ENCODE measurements at regions not wholly inside any gene's neighbourhood (a gene's known extent, or its start where the extent isn't known, plus 50 kb on each side); places are given as distances from the start of the nearest gene placed in this dataset.
"Not testable (repeated sequence)": the region's sequence is repeated elsewhere in the genome, so short reads cannot be mapped to it uniquely, and the experiment has no call there.

GRCh38 chrX:79026742-79027141, 81.6 kb downstream of the P2RY10 start:
- H3K9me2 ChIP-seq (replicated peaks; ENCODE audit: low read length); DNase-seq; H3F3A ChIP-seq (ENCODE audit: low read length, unreplicated experiment); H3K27ac ChIP-seq (ENCODE audit: low read length); ATAC-seq; BruUV-seq (replicated peaks); H3K4me1 ChIP-seq (ENCODE audit: insufficient read depth, low read length); POLR2A ChIA-PET (ENCODE audit: unreplicated experiment); CTCF ChIA-PET; H4K20me1 ChIP-seq (ENCODE audit: low read length); H3K9me3 ChIP-seq (ENCODE audit: low read length); H3K4me2 ChIP-seq (ENCODE audit: low read length); H3K79me2 ChIP-seq (ENCODE audit: low read length); H2AFZ ChIP-seq (ENCODE audit: low read length); H3K9ac ChIP-seq (ENCODE audit: low read length); H3K36me3 ChIP-seq (ENCODE audit: low read depth, low read length); H3K4me3 ChIP-seq (ENCODE audit: low read length); H3K27me3 ChIP-seq (ENCODE audit: low read length); intact Hi-C loops (cut with micrococcal nuclease): not testable (repeated sequence)

- no peaks in the 10 kb centered on the region for H3K9me2 ChIP-seq (replicated peaks; ENCODE audit: low read length)
- TF ChIP-seq EZH2 (IDR thresholded peaks at IDR 0.05; ENCODE audit: low read length, unreplicated experiment) (no peak), EZH2phosphoT487 (IDR thresholded peaks at IDR 0.05; ENCODE audit: borderline replicate concordance, low read length) (no peak), CTCF (conservative IDR thresholded peaks at IDR 0.05; ENCODE audit: low read depth, low read length) (no peak)
- H3K27ac ChIP-seq (ENCODE audit: low read length): no peak overlapping the region
- DNase-seq: no peak
- no peaks in the 10 kb centered on the region for H3K9me3 ChIP-seq (ENCODE audit: low read length)
- no peak overlapping the region for H3K4me3 ChIP-seq (ENCODE audit: low read length)
- POLR2A ChIA-PET (ENCODE audit: unreplicated experiment): no interaction called here
- BruUV-seq (replicated peaks): no TSS peak
- H3F3A ChIP-seq (ENCODE audit: low read length, unreplicated experiment): no peaks in the 10 kb centered on the region
- no peaks in the 10 kb centered on the region for H4K20me1 ChIP-seq (ENCODE audit: low read length)
- no peaks in the 10 kb centered on the region for H3K79me2 ChIP-seq (ENCODE audit: low read length)
- no peak overlapping the region for H3K9ac ChIP-seq (ENCODE audit: low read length)
- no peak overlapping the region for H3K4me2 ChIP-seq (ENCODE audit: low read length)
- intact Hi-C loops (cut with micrococcal nuclease): no loop called here
- H3K27me3 ChIP-seq (ENCODE audit: low read length): no peaks in the 10 kb centered on the region
- no peaks in the 10 kb centered on the region for H3K36me3 ChIP-seq (ENCODE audit: low read depth, low read length)
- CTCF ChIA-PET: no interaction called here
- H2AFZ ChIP-seq (ENCODE audit: low read length): no peak overlapping the region
- H3K4me1 ChIP-seq (ENCODE audit: insufficient read depth, low read length): no peaks in the 10 kb centered on the region
- ATAC-seq: no peak
Measured at GRCh38 chrX:79035421-79035820, 90.2 kb downstream of the P2RY10 start.

- no peak for DNase-seq
- POLR2A ChIA-PET (ENCODE audit: unreplicated experiment): no interaction called here
- CTCF ChIA-PET: no interaction called here
Measured at GRCh38 chrX:79036157-79036880, 91.1 kb downstream of the P2RY10 start.

More at GRCh38 chrX:79036157-79036880, 91.1 kb downstream of the P2RY10 start:
- Histone ChIP-seq H3K9me3 (ENCODE audit: low read length) (no peaks in the 10 kb centered on the region), H3K9ac (ENCODE audit: low read length) (no peak overlapping the region), H3K9me2 (replicated peaks; ENCODE audit: low read length) (no peaks in the 10 kb centered on the region), H3K4me1 (ENCODE audit: insufficient read depth, low read length) (no peaks in the 10 kb centered on the region), H3K27me3 (ENCODE audit: low read length) (no peaks in the 10 kb centered on the region), H3F3A (ENCODE audit: low read length, unreplicated experiment) (no peaks in the 10 kb centered on the region), H3K4me3 (ENCODE audit: low read length) (no peak overlapping the region), H3K4me2 (ENCODE audit: low read length) (no peak overlapping the region), H3K79me2 (ENCODE audit: low read length) (no peaks in the 10 kb centered on the region), H3K36me3 (ENCODE audit: low read depth, low read length) (no peaks in the 10 kb centered on the region), H3K27ac (ENCODE audit: low read length) (no peak overlapping the region), H4K20me1 (ENCODE audit: low read length) (no peaks in the 10 kb centered on the region), H2AFZ (ENCODE audit: low read length) (no peak overlapping the region)
- TF ChIP-seq EZH2phosphoT487 (IDR thresholded peaks at IDR 0.05; ENCODE audit: borderline replicate concordance, low read length) (no peak), CTCF (conservative IDR thresholded peaks at IDR 0.05; ENCODE audit: low read depth, low read length) (no peak), EZH2 (IDR thresholded peaks at IDR 0.05; ENCODE audit: low read length, unreplicated experiment) (no peak)
- no peak for ATAC-seq
- BruUV-seq (replicated peaks): no TSS peak
- intact Hi-C loops (cut with micrococcal nuclease): no loop called here

Measured in PC-3 (cell line).